ENCODE measurements at regions not wholly inside any gene's neighbourhood (a gene's known extent, or its start where the extent isn't known, plus 50 kb on each side); places are given as distances from the start of the nearest gene placed in this dataset.

- H3K4me1 ChIP-seq (replicated peaks in 1 of 2): no peaks in the 10 kb centered on the region
- no peak for ATAC-seq (replicated peaks in 6 of 8)
- H3K27ac ChIP-seq: no peak overlapping the region
- H3K4me3 ChIP-seq: no peak overlapping the region
- in situ Hi-C loops (cut with MboI; ENCODE audit: low pct_unique_long_range_greater_than_20kb in 2 of 9, low sequenced_read_pairs in 9 of 9, unreplicated experiment in 9 of 9): no loop called here
- WGBS, 10 experiments: 0 to 98% (median 54%) methylated on average over 1 to 4 of the region's 4 CpGs; no CpG with 5 or more reads in 1 of the 10 experiments
Observed at GRCh38 chr2:21559351-21559750, 435.6 kb downstream of the TDRD15 start.

GRCh38 chr2:21561965-21562364, 438.2 kb downstream of the TDRD15 start:
- H3K27ac ChIP-seq: no peak overlapping the region
- in situ Hi-C loops (cut with MboI; ENCODE audit: low pct_unique_long_range_greater_than_20kb in 2 of 9, low sequenced_read_pairs in 9 of 9, unreplicated experiment in 9 of 9): no loop called here
- H3K4me3 ChIP-seq: no peak overlapping the region
- H3K4me1 ChIP-seq (replicated peaks in 1 of 2): peaks cover 0 to under 1% of the 10 kb centered on the region in 2 donors
- no CpG with 5 or more reads among the region's 1 CpG for WGBS, 10 experiments
- ATAC-seq (replicated peaks in 6 of 8): no peak

GRCh38 chr2:21567395-21567794, 443.6 kb downstream of the TDRD15 start:
- ATAC-seq (replicated peaks in 6 of 8): peak in 4 of 8 experiments; percentile 48 to 70 (median 64)
- in situ Hi-C loops (cut with MboI; ENCODE audit: low pct_unique_long_range_greater_than_20kb in 2 of 9, low sequenced_read_pairs in 9 of 9, unreplicated experiment in 9 of 9): no loop called here
- 11 to 81% (median 48%) methylated on average over 3 to 5 of the region's 5 CpGs for WGBS, 10 experiments

GRCh38 chr2:21571686-21572085, 447.9 kb downstream of the TDRD15 start:
- no peak for ATAC-seq (replicated peaks in 6 of 8)
- in situ Hi-C loops (cut with MboI; ENCODE audit: low pct_unique_long_range_greater_than_20kb in 2 of 9, low sequenced_read_pairs in 9 of 9, unreplicated experiment in 9 of 9): no loop called here
- no peak overlapping the region for H3K27ac ChIP-seq
- H3K4me1 ChIP-seq (replicated peaks in 1 of 2): peaks cover 0 to 7% of the 10 kb centered on the region in 2 donors
- H3K4me3 ChIP-seq: no peak overlapping the region

More at GRCh38 chr2:21567395-21567794, 443.6 kb downstream of the TDRD15 start:
- H3K4me3 ChIP-seq: no peak overlapping the region
- H3K4me1 ChIP-seq (replicated peaks in 1 of 2): peaks cover 0 to 7% of the 10 kb centered on the region in 2 donors
- no peak overlapping the region for H3K27ac ChIP-seq

- 17 to 80% (median 65%) methylated on average over 1 of the region's 1 CpG; no CpG with 5 or more reads in 6 of the 10 experiments for WGBS, 10 experiments
- ATAC-seq (replicated peaks in 6 of 8): no peak
- Histone ChIP-seq H3K4me3 (no peak overlapping the region), H3K27ac (no peak overlapping the region), H3K4me1 (replicated peaks in 1 of 2) (no peaks in the 10 kb centered on the region)
- in situ Hi-C loops (cut with MboI; ENCODE audit: low pct_unique_long_range_greater_than_20kb in 2 of 9, low sequenced_read_pairs in 9 of 9, unreplicated experiment in 9 of 9): no loop called here
Observed at GRCh38 chr2:21580391-21580790, 456.6 kb downstream of the TDRD15 start.

- H3K4me3 ChIP-seq: no peak overlapping the region
- no peak overlapping the region for H3K27ac ChIP-seq
- peak in 1 of 8 experiments; percentile 54 for ATAC-seq (replicated peaks in 6 of 8)
- no peaks in the 10 kb centered on the region for H3K4me1 ChIP-seq (replicated peaks in 1 of 2)
- in situ Hi-C loops (cut with MboI; ENCODE audit: low pct_unique_long_range_greater_than_20kb in 2 of 9, low sequenced_read_pairs in 9 of 9, unreplicated experiment in 9 of 9): no loop called here
Observed at GRCh38 chr2:21585881-21586280, 462.1 kb downstream of the TDRD15 start.

- in situ Hi-C loops (cut with MboI; ENCODE audit: low pct_unique_long_range_greater_than_20kb in 2 of 9, low sequenced_read_pairs in 9 of 9, unreplicated experiment in 9 of 9): no loop called here
- Histone ChIP-seq H3K4me3 (no peak overlapping the region), H3K27ac (no peak overlapping the region), H3K4me1 (replicated peaks in 1 of 2) (peaks cover 0 to 4% of the 10 kb centered on the region in 2 donors)
- WGBS, 10 experiments: 5 to 78% (median 59%) methylated on average over 2 to 6 of the region's 7 CpGs; no CpG with 5 or more reads in 1 of the 10 experiments
- no peak for ATAC-seq (replicated peaks in 6 of 8)
Observed at GRCh38 chr2:21590026-21590690, 466.4 kb downstream of the TDRD15 start.

- H3K27ac ChIP-seq: no peak overlapping the region
- no peak for ATAC-seq (replicated peaks in 6 of 8)
- 0 to 100% (median 80%) methylated on average over 1 of the region's 1 CpG; no CpG with 5 or more reads in 3 of the 10 experiments for WGBS, 10 experiments
- in situ Hi-C loops (cut with MboI; ENCODE audit: low pct_unique_long_range_greater_than_20kb in 2 of 9, low sequenced_read_pairs in 9 of 9, unreplicated experiment in 9 of 9): no loop called here
- peaks cover 0 to 4% of the 10 kb centered on the region in 2 donors for H3K4me1 ChIP-seq (replicated peaks in 1 of 2)
- no peak overlapping the region for H3K4me3 ChIP-seq
Observed at GRCh38 chr2:21591926-21592325, 468.2 kb downstream of the TDRD15 start.

- WGBS, 10 experiments: 0 to 70% (median 50%) methylated on average over 1 of the region's 1 CpG; no CpG with 5 or more reads in 3 of the 10 experiments
- H3K4me1 ChIP-seq (replicated peaks in 1 of 2): no peaks in the 10 kb centered on the region
- H3K27ac ChIP-seq: no peak overlapping the region
- no peak overlapping the region for H3K4me3 ChIP-seq
- in situ Hi-C loops (cut with MboI; ENCODE audit: low pct_unique_long_range_greater_than_20kb in 2 of 9, low sequenced_read_pairs in 9 of 9, unreplicated experiment in 9 of 9): no loop called here
- ATAC-seq (replicated peaks in 6 of 8): no peak
Observed at GRCh38 chr2:21599417-21599816, 475.6 kb downstream of the TDRD15 start.

GRCh38 chr2:21602789-21603188, 479.0 kb downstream of the TDRD15 start:
- in situ Hi-C loops (cut with MboI; ENCODE audit: low pct_unique_long_range_greater_than_20kb in 2 of 9, low sequenced_read_pairs in 9 of 9, unreplicated experiment in 9 of 9): no loop called here
- no peak overlapping the region for H3K4me3 ChIP-seq
- H3K4me1 ChIP-seq (replicated peaks in 1 of 2): no peaks in the 10 kb centered on the region
- 0 to 100% (median 48%) methylated on average over 1 to 2 of the region's 2 CpGs; no CpG with 5 or more reads in 2 of the 10 experiments for WGBS, 10 experiments
- H3K27ac ChIP-seq: no peak overlapping the region
- no peak for ATAC-seq (replicated peaks in 6 of 8)

- peak in 4 of 8 experiments; percentile 41 to 62 (median 58) for ATAC-seq (replicated peaks in 6 of 8)
- in situ Hi-C loops (cut with MboI; ENCODE audit: low pct_unique_long_range_greater_than_20kb in 2 of 9, low sequenced_read_pairs in 9 of 9, unreplicated experiment in 9 of 9): no loop called here
- 0 to 88% (median 47%) methylated on average over 3 to 6 of the region's 6 CpGs; no CpG with 5 or more reads in 2 of the 10 experiments for WGBS, 10 experiments
- Histone ChIP-seq H3K27ac (no peak overlapping the region), H3K4me1 (replicated peaks in 1 of 2) (peaks cover 0 to 4% of the 10 kb centered on the region in 2 donors), H3K4me3 (no peak overlapping the region)
Observed at GRCh38 chr2:21607572-21607971, 483.8 kb downstream of the TDRD15 start.

- peaks cover 0 to 4% of the 10 kb centered on the region in 2 donors for H3K4me1 ChIP-seq (replicated peaks in 1 of 2)
- ATAC-seq (replicated peaks in 6 of 8): no peak
- 0 to 84% (median 50%) methylated on average over 1 to 3 of the region's 3 CpGs; no CpG with 5 or more reads in 2 of the 10 experiments for WGBS, 10 experiments
- H3K4me3 ChIP-seq: no peak overlapping the region
- no peak overlapping the region for H3K27ac ChIP-seq
- in situ Hi-C loops (cut with MboI; ENCODE audit: low pct_unique_long_range_greater_than_20kb in 2 of 9, low sequenced_read_pairs in 9 of 9, unreplicated experiment in 9 of 9): no loop called here
Observed at GRCh38 chr2:21610304-21610703, 486.5 kb downstream of the TDRD15 start.

GRCh38 chr2:21617885-21618434, 494.2 kb downstream of the TDRD15 start:
- WGBS, 10 experiments: 0 to 74% (median 24%) methylated on average over 1 to 5 of the region's 5 CpGs; no CpG with 5 or more reads in 4 of the 10 experiments
- in situ Hi-C loops (cut with MboI; ENCODE audit: low pct_unique_long_range_greater_than_20kb in 2 of 9, low sequenced_read_pairs in 9 of 9, unreplicated experiment in 9 of 9): no loop called here
- H3K27ac ChIP-seq: no peak overlapping the region
- no peak overlapping the region for H3K4me3 ChIP-seq
- ATAC-seq (replicated peaks in 6 of 8): no peak
- H3K4me1 ChIP-seq (replicated peaks in 1 of 2): no peaks in the 10 kb centered on the region

- WGBS, 10 experiments: 0 to 100% (median 55%) methylated on average over 1 to 5 of the region's 5 CpGs; no CpG with 5 or more reads in 1 of the 10 experiments
- Histone ChIP-seq H3K4me1 (replicated peaks in 1 of 2) (no peaks in the 10 kb centered on the region), H3K4me3 (no peak overlapping the region), H3K27ac (no peak overlapping the region)
- no peak for ATAC-seq (replicated peaks in 6 of 8)
- in situ Hi-C loops (cut with MboI; ENCODE audit: low pct_unique_long_range_greater_than_20kb in 2 of 9, low sequenced_read_pairs in 9 of 9, unreplicated experiment in 9 of 9): no loop called here
Observed at GRCh38 chr2:21620771-21621170, 497.0 kb downstream of the TDRD15 start.

Data from motor neuron (in vitro differentiated cells).